ENCODE measurements at regions not wholly inside any gene's neighbourhood (a gene's known extent, or its start where the extent isn't known, plus 50 kb on each side); places are given as distances from the start of the nearest gene placed in this dataset.
"Not testable (repeated sequence)": the region's sequence is repeated elsewhere in the genome, so short reads cannot be mapped to it uniquely, and the experiment has no call there.

DNA sequence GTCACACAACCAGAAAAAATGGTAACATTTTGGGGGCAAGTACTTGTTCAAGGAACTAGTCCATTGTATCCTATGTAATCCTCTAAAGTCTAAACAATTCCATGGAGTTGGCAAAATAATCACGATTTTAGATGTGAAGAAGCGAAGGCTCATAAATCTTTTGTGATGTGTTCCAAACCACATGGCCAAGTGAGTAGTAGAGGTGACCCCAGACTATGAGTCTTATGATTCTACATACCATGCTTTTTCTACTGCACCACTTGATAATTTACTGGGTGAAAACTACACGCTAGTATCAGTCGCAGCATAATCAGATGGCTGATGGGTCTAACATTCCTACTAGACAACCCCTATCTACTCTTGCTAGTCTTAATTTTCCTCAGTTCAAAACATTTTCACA is 371.4 kb downstream of the OSR1 start:
- DNase-seq (ENCODE audit: low spot score), result no peak

DNA sequence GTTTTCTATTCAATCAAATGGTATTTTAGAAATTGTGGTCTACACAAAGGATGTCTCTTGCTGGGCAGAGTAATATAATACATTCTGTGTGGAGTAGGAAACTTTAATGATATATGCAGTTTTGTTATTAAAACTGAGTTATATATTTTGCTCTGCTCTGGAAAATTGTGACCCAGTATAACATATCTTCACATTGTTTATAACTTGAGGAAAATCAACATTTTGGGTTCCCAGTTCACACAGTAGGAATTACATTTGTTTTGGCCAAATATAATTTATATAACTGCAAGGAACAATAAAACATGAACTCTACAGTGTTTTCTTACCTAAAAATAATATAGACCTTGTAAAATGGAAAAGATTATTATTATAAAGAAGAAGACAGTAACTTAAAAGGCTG is 372.4 kb downstream of the OSR1 start:
- DNase-seq (ENCODE audit: low spot score), result no peak

GRCh38 chr2:18980786-18981430 is 377.5 kb downstream of the OSR1 start:
- DNase-seq (ENCODE audit: low spot score), result no peak

GRCh38 chr2:18980104-18980785 is 378.2 kb downstream of the OSR1 start:
- no peak for DNase-seq (ENCODE audit: low spot score)

DNA sequence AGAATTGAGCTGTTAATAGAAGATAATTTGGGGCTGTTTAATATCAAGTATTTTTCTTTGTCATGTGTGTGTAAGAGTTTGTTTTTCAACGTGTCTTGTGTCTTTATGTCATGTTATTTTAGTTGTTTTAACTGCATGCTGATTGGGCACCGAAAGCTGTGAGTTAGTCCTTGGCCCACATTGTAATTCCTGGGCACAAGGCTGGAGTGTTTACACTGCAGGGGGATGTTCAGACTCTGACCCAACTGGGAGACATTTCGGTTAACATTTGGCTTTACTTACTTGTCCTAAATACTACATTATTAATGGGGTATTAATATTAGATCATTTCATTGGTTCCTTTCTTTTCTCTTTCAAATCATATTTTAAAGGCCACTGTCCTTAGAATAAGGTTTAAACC is 381.0 kb downstream of the OSR1 start:
- DNase-seq (ENCODE audit: low spot score), result no peak

- DNase-seq (ENCODE audit: low spot score), result no peak
Observed at GRCh38 chr2:18976168-18976961, 382.1 kb downstream of the OSR1 start.

- DNase-seq (ENCODE audit: low spot score), result no peak
Observed at GRCh38 chr2:18975506-18976167, 382.8 kb downstream of the OSR1 start.

DNA sequence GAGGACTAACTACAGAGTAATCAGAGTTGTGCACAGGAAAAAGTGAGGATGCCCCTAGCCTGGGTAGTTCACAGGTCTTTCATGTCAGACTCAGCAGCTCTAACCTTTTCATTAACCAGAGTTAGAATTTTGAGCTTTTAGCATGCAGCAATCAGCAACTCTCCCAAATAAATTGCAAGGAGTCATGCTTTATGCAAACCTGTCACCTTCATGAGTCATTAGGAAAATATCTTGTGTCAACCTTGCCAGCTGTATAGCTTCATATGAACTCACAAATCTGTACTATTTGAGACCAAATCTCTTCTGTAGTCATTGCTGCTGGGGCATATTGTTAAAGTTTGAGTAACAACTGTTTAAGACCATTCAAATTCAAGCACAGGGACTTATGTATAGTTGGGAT is 382.3 kb upstream of the NT5C1B start:
- DNase-seq (ENCODE audit: low spot score), result no peak

GRCh38 chr2:18971069-18971378 is 381.7 kb upstream of the NT5C1B start:
- no peak for DNase-seq (ENCODE audit: low spot score)

- no peak for DNase-seq (ENCODE audit: low spot score)
Observed at GRCh38 chr2:18966131-18966530, 376.8 kb upstream of the NT5C1B start.

GRCh38 chr2:18963739-18964256 is 374.4 kb upstream of the NT5C1B start:
- not testable (repeated sequence) for DNase-seq (ENCODE audit: low spot score)

DNA sequence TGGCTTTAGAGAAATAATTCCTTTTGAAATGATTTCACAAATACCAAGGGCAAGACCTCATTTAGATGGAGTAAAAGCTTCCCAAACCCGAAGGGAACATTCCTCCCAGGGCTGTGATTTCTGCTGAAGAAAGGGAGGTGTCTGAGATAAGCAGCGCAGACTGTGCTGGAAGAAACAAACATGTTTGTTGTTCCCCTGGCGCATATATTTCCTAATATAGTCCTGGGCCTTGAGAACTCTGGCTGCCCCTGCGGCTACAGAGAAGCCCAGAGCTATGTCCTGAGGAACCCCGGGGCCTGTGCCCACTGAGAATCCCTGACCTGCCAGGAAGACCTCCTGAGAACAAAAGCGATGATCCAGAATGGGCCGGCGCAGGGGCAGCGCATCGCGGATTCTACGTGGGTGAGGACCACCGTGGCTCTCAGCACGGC is 372.6 kb upstream of the NT5C1B start:
- DNase-seq (ENCODE audit: low spot score), result no peak

DNA sequence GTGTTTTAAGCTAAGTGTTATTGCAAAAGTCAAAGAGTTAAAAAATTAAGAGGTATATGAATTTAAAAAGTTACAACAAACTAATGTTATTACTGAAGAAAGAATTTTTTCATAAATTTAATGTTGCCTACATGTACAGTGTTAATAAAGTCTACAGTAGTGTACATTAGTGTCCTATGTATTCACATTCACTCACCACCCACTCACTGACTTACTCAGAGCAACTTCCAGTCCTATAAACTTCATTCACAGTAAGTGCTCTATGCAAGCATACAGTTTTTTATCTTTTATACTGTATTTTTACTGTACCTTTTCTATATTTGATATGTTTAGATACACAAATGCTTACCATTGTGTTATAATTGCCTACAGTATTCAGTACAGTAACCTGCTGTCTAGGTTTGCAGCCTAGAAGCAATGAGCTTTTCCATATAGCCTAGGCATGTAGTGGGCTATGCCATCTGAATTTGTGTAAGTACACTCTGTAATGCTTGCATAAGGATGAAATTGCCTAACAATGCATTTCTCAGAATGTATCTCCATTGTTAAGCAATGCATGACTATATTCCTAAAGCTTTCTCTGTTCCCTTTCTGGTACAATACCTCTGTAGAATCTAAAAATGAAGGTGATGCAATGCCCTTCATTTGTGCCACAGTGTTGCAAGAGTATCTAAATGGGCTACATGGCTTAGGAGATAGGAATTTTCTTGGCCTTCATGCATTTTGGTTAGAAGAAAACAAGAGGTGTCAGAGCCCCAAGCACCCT is 370.8 kb upstream of the NT5C1B start:
- no peak for DNase-seq (ENCODE audit: low spot score)

DNA sequence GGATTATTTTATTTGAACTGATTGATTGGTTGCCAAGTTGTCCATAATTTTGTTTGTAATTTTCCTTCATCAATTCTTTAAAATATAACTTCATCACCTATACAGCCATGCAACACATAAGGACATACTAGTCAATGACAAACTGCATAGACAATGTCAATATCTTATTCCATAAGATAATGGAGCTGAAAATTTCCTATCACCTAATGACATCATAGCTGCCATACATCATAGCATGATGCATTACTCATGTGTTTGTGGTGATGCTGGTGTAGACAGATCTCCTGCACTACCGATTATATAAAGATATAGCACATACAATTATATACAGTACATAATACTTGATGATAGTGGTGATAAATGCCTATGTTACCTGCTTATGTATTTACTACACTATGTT is 369.8 kb upstream of the NT5C1B start:
- DNase-seq (ENCODE audit: low spot score), result no peak

GRCh38 chr2:18957909-18958308 is 368.5 kb upstream of the NT5C1B start:
- DNase-seq (ENCODE audit: low spot score), result no peak

GRCh38 chr2:18950361-18950851 is 361.0 kb upstream of the NT5C1B start:
- DNase-seq (ENCODE audit: low spot score), result no peak

GRCh38 chr2:18949871-18950270 is 360.5 kb upstream of the NT5C1B start:
- DNase-seq (ENCODE audit: low spot score), result no peak

DNA sequence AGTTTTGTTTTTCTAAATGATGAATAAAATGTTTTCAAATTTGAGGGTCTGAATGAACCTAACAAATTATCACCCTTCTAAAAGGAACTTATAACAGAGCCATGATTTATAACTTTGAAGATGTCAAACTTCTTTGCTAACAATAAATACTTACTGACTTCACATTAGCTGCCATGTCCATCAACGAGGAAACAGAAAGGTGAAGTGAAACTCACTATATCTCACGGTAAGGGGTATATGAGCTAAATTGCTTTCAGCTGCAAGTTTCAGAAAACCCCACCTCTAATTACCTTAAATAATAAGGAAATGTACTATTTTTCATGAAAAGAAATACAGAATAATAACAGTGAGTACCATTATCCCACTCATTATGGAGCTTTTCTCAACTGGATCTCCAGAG is 350.8 kb upstream of the NT5C1B start:
- no peak for DNase-seq (ENCODE audit: low spot score)

GRCh38 chr2:18939740-18940139 is 350.4 kb upstream of the NT5C1B start:
- DNase-seq (ENCODE audit: low spot score), result not testable (repeated sequence)

DNA sequence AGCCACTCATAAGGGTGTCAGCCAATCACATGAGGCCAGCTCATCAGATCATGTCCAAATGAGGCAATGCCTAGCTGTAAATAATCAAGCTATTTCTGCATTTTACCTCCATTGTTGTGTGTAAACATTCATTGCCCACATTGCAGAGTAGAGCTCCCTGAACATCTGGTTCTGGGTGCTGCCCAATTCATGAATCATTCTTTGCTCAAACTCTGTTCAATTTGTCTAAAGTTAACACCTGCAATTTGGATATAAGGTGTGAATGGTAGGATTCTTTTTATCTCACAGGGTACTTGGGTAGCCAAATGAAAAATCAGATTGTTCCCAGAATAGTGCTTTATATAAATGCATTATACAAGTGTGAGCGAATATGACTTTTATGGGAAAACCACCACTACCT is 345.5 kb upstream of the NT5C1B start:
- no peak for DNase-seq (ENCODE audit: low spot score)

- DNase-seq (ENCODE audit: low spot score), result no peak
Observed at GRCh38 chr2:18932853-18933252, 343.5 kb upstream of the NT5C1B start.
